SK-N-MC (cell line): ENCODE measurements at regions not wholly inside any gene's neighbourhood (a gene's known extent, or its start where the extent isn't known, plus 50 kb on each side); places are given as distances from the start of the nearest gene placed in this dataset.

Experiments used
- FOXP2 ChIP-seq: optimal IDR thresholded peaks from 2 replicates; pipeline ENCODE3; 2011; ENCODE audit warnings: mild to moderate bottlenecking, moderate library complexity; ENCODE audit not compliant: insufficient read depth; ENCODE audit errors: extremely low read length, control extremely low read depth
- POLR2AphosphoS5 ChIP-seq: IDR thresholded peaks from 2 replicates; pipeline ENCODE4 v1.6.1; 2012; ENCODE audit warnings: mild to moderate bottlenecking, low read depth, low read length, borderline replicate concordance

- TF ChIP-seq POLR2AphosphoS5: no peak
- TF ChIP-seq FOXP2: no peak
Measured at GRCh38 chr20:60131375-60131774, 173.2 kb downstream of the CDH26 start.
